IgD-negative memory B cell (primary cell): ENCODE measurements at regions not wholly inside any gene's neighbourhood (a gene's known extent, or its start where the extent isn't known, plus 50 kb on each side); places are given as distances from the start of the nearest gene placed in this dataset.

Experiments
- H3K27ac Mint-ChIP-seq, 3 donors: one replicate each; pipeline ENCODE4 v1.8.0; 2020 to 2022; ENCODE audit warnings: mild to moderate bottlenecking in 3 of 3, mixed read lengths in 3 of 3, moderate library complexity in 1 of 3
- H3K27me3 Mint-ChIP-seq: one replicate; pipeline ENCODE4 v1.8.0; 2021; ENCODE audit warnings: mixed read lengths
- H3K36me3 Mint-ChIP-seq: one replicate; pipeline ENCODE4 v1.8.0; 2020; ENCODE audit warnings: mild to moderate bottlenecking, mixed read lengths
- H3K4me1 Mint-ChIP-seq, 3 donors: one replicate each; pipeline ENCODE4 v1.8.0; 2020 to 2022; ENCODE audit warnings: mixed read lengths in 3 of 3, mild to moderate bottlenecking in 1 of 3
- H3K4me3 Mint-ChIP-seq, 4 donors: one replicate each; pipeline ENCODE4 v1.8.0; 2020 to 2022; ENCODE audit warnings: mild to moderate bottlenecking in 4 of 4, mixed read lengths in 4 of 4, moderate library complexity in 3 of 4
- H3K9me3 Mint-ChIP-seq, 3 donors: one replicate each; pipeline ENCODE4 v1.8.0; 2020 to 2021; ENCODE audit warnings: mixed read lengths in 3 of 3, mild to moderate bottlenecking in 1 of 3

- H3K36me3 Mint-ChIP-seq = no peaks in the 10 kb centered on the region
- peaks cover 9% of the 10 kb centered on the region for H3K27me3 Mint-ChIP-seq
- peaks cover 0 to 2% (median 2%) of the 10 kb centered on the region in 3 donors for H3K4me1 Mint-ChIP-seq
Observed at GRCh38 chr11:45361551-45361950, 75.4 kb upstream of the SYT13 start.

GRCh38 chr11:45355706-45356041, 69.5 kb upstream of the SYT13 start:
- H3K27me3 Mint-ChIP-seq = peaks cover 5% of the 10 kb centered on the region
- peak overlapping the region; percentile 27 to 91 (median 86) for H3K4me3 Mint-ChIP-seq
- H3K27ac Mint-ChIP-seq = peak overlapping the region; percentile 19 to 89 (median 88)

More at GRCh38 chr11:45361551-45361950, 75.4 kb upstream of the SYT13 start:
- H3K9me3 Mint-ChIP-seq = peaks cover 0 to 4% (median 2%) of the 10 kb centered on the region in 3 donors
- no peak overlapping the region for H3K27ac Mint-ChIP-seq
- H3K4me3 Mint-ChIP-seq = no peak overlapping the region

GRCh38 chr11:45354976-45355705, 69.0 kb upstream of the SYT13 start:
- peaks cover 5 to 15% (median 12%) of the 10 kb centered on the region in 3 donors for H3K4me1 Mint-ChIP-seq

More at GRCh38 chr11:45355706-45356041, 69.5 kb upstream of the SYT13 start:
- peaks cover 0 to 4% (median 0%) of the 10 kb centered on the region in 3 donors for H3K9me3 Mint-ChIP-seq
- H3K36me3 Mint-ChIP-seq = peaks cover 4% of the 10 kb centered on the region
- peaks cover 5 to 15% (median 12%) of the 10 kb centered on the region in 3 donors for H3K4me1 Mint-ChIP-seq

GRCh38 chr11:45348729-45349128, 62.6 kb upstream of the SYT13 start:
- no peak overlapping the region for H3K4me3 Mint-ChIP-seq
- H3K27ac Mint-ChIP-seq = no peak overlapping the region
- no peaks in the 10 kb centered on the region for H3K4me1 Mint-ChIP-seq
- no peaks in the 10 kb centered on the region for H3K36me3 Mint-ChIP-seq
- H3K9me3 Mint-ChIP-seq = peaks cover 0 to 1% (median 0%) of the 10 kb centered on the region in 3 donors
- H3K27me3 Mint-ChIP-seq = peaks cover 5% of the 10 kb centered on the region

More at GRCh38 chr11:45354976-45355705, 69.0 kb upstream of the SYT13 start:
- Mint-ChIP-seq H3K27me3 (peaks cover 5% of the 10 kb centered on the region), H3K9me3 (peaks cover 0 to 4% (median 0%) of the 10 kb centered on the region in 3 donors), H3K36me3 (peaks cover 4% of the 10 kb centered on the region), H3K27ac (peak overlapping the region; percentile 19 to 89 (median 88)), H3K4me3 (peak overlapping the region; percentile 27 to 91 (median 86))

GRCh38 chr11:45347348-45348082, 61.4 kb upstream of the SYT13 start:
- Mint-ChIP-seq H3K4me1 (no peaks in the 10 kb centered on the region), H3K27ac (no peak overlapping the region), H3K36me3 (no peaks in the 10 kb centered on the region), H3K4me3 (no peak overlapping the region), H3K9me3 (no peaks in the 10 kb centered on the region), H3K27me3 (peaks cover 6% of the 10 kb centered on the region)

- H3K27ac Mint-ChIP-seq = no peak overlapping the region
- no peaks in the 10 kb centered on the region for H3K36me3 Mint-ChIP-seq
Observed at GRCh38 chr11:45345491-45345890, 59.4 kb upstream of the SYT13 start.

GRCh38 chr11:45344028-45344427, 57.9 kb upstream of the SYT13 start:
- H3K9me3 Mint-ChIP-seq = no peaks in the 10 kb centered on the region
- no peak overlapping the region for H3K4me3 Mint-ChIP-seq
- H3K36me3 Mint-ChIP-seq = no peaks in the 10 kb centered on the region
- no peak overlapping the region for H3K27ac Mint-ChIP-seq
- H3K27me3 Mint-ChIP-seq = peaks cover 5% of the 10 kb centered on the region
- H3K4me1 Mint-ChIP-seq = peaks cover 6 to 11% (median 6%) of the 10 kb centered on the region in 3 donors

More at GRCh38 chr11:45345491-45345890, 59.4 kb upstream of the SYT13 start:
- Mint-ChIP-seq H3K4me3 (no peak overlapping the region), H3K9me3 (no peaks in the 10 kb centered on the region), H3K4me1 (peaks cover 0 to 3% (median 0%) of the 10 kb centered on the region in 3 donors), H3K27me3 (peaks cover 5% of the 10 kb centered on the region)

GRCh38 chr11:45343444-45343843, 57.3 kb upstream of the SYT13 start:
- H3K4me3 Mint-ChIP-seq = no peak overlapping the region
- H3K9me3 Mint-ChIP-seq = no peaks in the 10 kb centered on the region
- H3K4me1 Mint-ChIP-seq = peaks cover 6 to 11% (median 6%) of the 10 kb centered on the region in 3 donors
- no peak overlapping the region for H3K27ac Mint-ChIP-seq
- H3K27me3 Mint-ChIP-seq = peaks cover 5% of the 10 kb centered on the region
- no peaks in the 10 kb centered on the region for H3K36me3 Mint-ChIP-seq

- H3K4me1 Mint-ChIP-seq = peaks cover 6 to 15% (median 6%) of the 10 kb centered on the region in 3 donors
- H3K27me3 Mint-ChIP-seq = peaks cover 5% of the 10 kb centered on the region
- H3K4me3 Mint-ChIP-seq = no peak overlapping the region
- no peaks in the 10 kb centered on the region for H3K9me3 Mint-ChIP-seq
- H3K36me3 Mint-ChIP-seq = no peaks in the 10 kb centered on the region
- no peak overlapping the region for H3K27ac Mint-ChIP-seq
Observed at GRCh38 chr11:45341372-45341771, 55.2 kb upstream of the SYT13 start.

GRCh38 chr11:45339729-45340519, 53.8 kb upstream of the SYT13 start:
- Mint-ChIP-seq H3K4me1 (peaks cover 6 to 15% (median 6%) of the 10 kb centered on the region in 3 donors), H3K4me3 (peak overlapping the region; percentile 86 to 95 (median 93)), H3K9me3 (no peaks in the 10 kb centered on the region), H3K36me3 (no peaks in the 10 kb centered on the region), H3K27me3 (peaks cover 5% of the 10 kb centered on the region), H3K27ac (peak overlapping the region; percentile 75 to 76 (median 75))

- Mint-ChIP-seq H3K27me3 (peaks cover 4% of the 10 kb centered on the region), H3K4me3 (peak overlapping the region in 1 of 4 donors; percentile 63), H3K4me1 (peaks cover 6 to 15% (median 6%) of the 10 kb centered on the region in 3 donors), H3K36me3 (no peaks in the 10 kb centered on the region), H3K9me3 (no peaks in the 10 kb centered on the region), H3K27ac (no peak overlapping the region)
Observed at GRCh38 chr11:45337583-45338360, 51.6 kb upstream of the SYT13 start.

- Mint-ChIP-seq H3K36me3 (no peaks in the 10 kb centered on the region), H3K4me3 (no peak overlapping the region), H3K4me1 (peaks cover 6 to 15% (median 7%) of the 10 kb centered on the region in 3 donors), H3K27ac (no peak overlapping the region), H3K9me3 (no peaks in the 10 kb centered on the region), H3K27me3 (peaks cover 4% of the 10 kb centered on the region)
Observed at GRCh38 chr11:45336136-45336535, 50.0 kb upstream of the SYT13 start.
